Naive thymus-derived CD4-positive, alpha-beta T cell (primary cell): ENCODE measurements at regions not wholly inside any gene's neighbourhood (a gene's known extent, or its start where the extent isn't known, plus 50 kb on each side); places are given as distances from the start of the nearest gene placed in this dataset.
"Not testable (repeated sequence)": the region's sequence is repeated elsewhere in the genome, so short reads cannot be mapped to it uniquely, and the experiment has no call there.

Experiments
- ATAC-seq: fragments of 150-1000 bp; cut with Tn5 transposase; 2 replicates; pipeline ENCODE4 v1.10.0; 2021; ENCODE audit warnings: mild to moderate bottlenecking, moderate library complexity
- CTCF ChIA-PET: fragments of 350-600 bp; sonication (Branson Sonifier 250); formaldehyde crosslinking; loops from one replicate; lab custom pipeline; 2021; ENCODE audit warnings: antibody characterized with exemption; lab: Charles Lee
- POLR2A ChIA-PET: fragments of 350-600 bp; sonication (Branson Sonifier 250); formaldehyde crosslinking; loops from one replicate; lab custom pipeline; 2021; ENCODE audit warnings: antibody characterized with exemption, inconsistent platforms; lab: Charles Lee
- DNase-seq, 9 donors: peaks; one replicate each; pipeline versions ENCODE4 v3.0.0 to v3.0.0-alpha.2; 2020 to 2022; ENCODE audit warnings: mixed read lengths in 1 of 9
- H3K27ac ChIP-seq: one replicate; pipeline ENCODE4 v1.7.0; 2013; ENCODE audit warnings: mild to moderate bottlenecking, low read depth, low read length, moderate library complexity
- H3K27me3 ChIP-seq, 2 donors: one replicate each; pipeline ENCODE4 v1.7.0; 2013; ENCODE audit warnings: low read length in 2 of 2, mild to moderate bottlenecking in 2 of 2, moderate library complexity in 2 of 2; ENCODE audit not compliant: control insufficient read depth in 2 of 2, insufficient read depth in 2 of 2
- H3K36me3 ChIP-seq, 3 experiments: 1 replicate in 2 of 3; 2 replicates in 1 of 3; pipeline ENCODE4 v1.7.0; 2013; ENCODE audit warnings: low read length in 3 of 3, mild to moderate bottlenecking in 3 of 3, moderate library complexity in 1 of 3; ENCODE audit not compliant: insufficient read depth in 3 of 3, control insufficient read depth in 2 of 3
- H3K4me1 ChIP-seq, 2 donors: one replicate each; pipeline ENCODE4 v1.7.0; 2013; ENCODE audit warnings: low read length in 2 of 2, mild to moderate bottlenecking in 2 of 2, moderate library complexity in 1 of 2; ENCODE audit not compliant: control insufficient read depth in 2 of 2, insufficient read depth in 2 of 2
- H3K4me3 ChIP-seq: 2 replicates; pipeline ENCODE4 v1.7.0; 2013; ENCODE audit warnings: mild to moderate bottlenecking, low read length
- H3K9me3 ChIP-seq, 3 experiments: 1 replicate in 2 of 3; 2 replicates in 1 of 3; pipeline ENCODE4 v1.7.0; 2013; ENCODE audit warnings: low read length in 3 of 3; ENCODE audit not compliant: control insufficient read depth in 2 of 3
- H3K27ac Mint-ChIP-seq, 9 donors: one replicate each; pipeline ENCODE4 v1.8.0; 2020 to 2022; ENCODE audit warnings: mixed read lengths in 9 of 9, mild to moderate bottlenecking in 8 of 9, moderate library complexity in 5 of 9, inconsistent platforms in 2 of 9
- H3K27me3 Mint-ChIP-seq, 5 donors: one replicate each; pipeline ENCODE4 v1.8.0; 2021 to 2022; ENCODE audit warnings: mixed read lengths in 5 of 5, mild to moderate bottlenecking in 1 of 5
- H3K36me3 Mint-ChIP-seq, 5 donors: one replicate each; pipeline ENCODE4 v1.8.0; 2020 to 2022; ENCODE audit warnings: mixed read lengths in 5 of 5, mild to moderate bottlenecking in 3 of 5, inconsistent platforms in 1 of 5
- H3K4me1 Mint-ChIP-seq, 7 donors: one replicate each; pipeline ENCODE4 v1.8.0; 2020 to 2022; ENCODE audit warnings: mixed read lengths in 7 of 7, mild to moderate bottlenecking in 3 of 7, inconsistent platforms in 1 of 7
- H3K4me3 Mint-ChIP-seq, 10 donors: one replicate each; pipeline ENCODE4 v1.8.0; 2020 to 2022; ENCODE audit warnings: mild to moderate bottlenecking in 10 of 10, mixed read lengths in 10 of 10, moderate library complexity in 6 of 10, inconsistent platforms in 2 of 10
- H3K9me3 Mint-ChIP-seq, 11 donors: one replicate each; pipeline ENCODE4 v1.8.0; 2020 to 2022; ENCODE audit warnings: mixed read lengths in 11 of 11, mild to moderate bottlenecking in 4 of 11, inconsistent platforms in 1 of 11, moderate library complexity in 1 of 11
- intact Hi-C, 2 donors: fragments of 100-400 bp; cut with micrococcal nuclease; formaldehyde crosslinking; loops; one replicate each; pipeline ENCODE4 v1.15.1; 2023

DNA sequence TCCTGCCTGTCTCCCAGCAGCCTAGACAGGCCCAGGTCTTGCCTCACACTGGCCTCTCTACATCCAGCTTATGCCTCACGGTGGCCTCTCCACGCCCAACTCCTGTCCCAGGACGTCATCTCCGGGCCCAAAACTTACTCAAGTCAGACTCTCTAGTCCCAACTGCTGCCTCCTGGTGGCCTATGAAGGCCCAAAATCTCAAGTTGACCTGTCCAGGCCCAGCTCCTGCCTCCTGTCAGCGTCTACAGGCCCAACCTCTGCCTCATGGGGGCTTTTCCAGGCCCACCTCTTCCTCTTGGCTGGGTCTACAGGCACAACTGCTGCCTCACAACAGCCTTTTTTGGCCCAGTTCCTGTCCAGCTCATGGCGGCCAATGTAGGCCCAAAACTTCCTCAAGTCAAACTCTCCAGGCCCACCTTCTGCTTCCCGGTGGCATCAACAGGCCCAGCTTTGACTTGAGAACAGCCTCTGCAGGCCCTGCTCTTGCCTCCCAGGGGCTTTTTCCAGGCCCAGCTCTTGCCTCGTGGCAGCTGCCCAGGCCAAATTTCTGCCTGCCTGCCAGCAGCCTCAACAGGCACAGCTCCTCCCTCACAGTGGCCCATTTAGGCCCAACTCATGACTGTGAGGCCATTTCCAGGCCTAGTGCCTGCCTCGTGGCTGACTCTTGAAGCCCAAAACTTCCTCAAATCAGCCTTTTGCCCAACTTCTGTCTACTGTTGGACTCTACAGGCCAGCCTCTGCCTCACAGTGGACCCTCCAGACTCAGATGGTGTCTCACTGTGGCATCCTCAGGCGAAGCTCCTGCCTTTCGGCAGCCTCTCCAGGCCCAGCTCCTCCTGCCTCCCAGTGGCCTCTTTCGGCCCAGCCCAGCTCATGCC lies 89.8 kb upstream of the PRDM7 start:
- H3K27ac ChIP-seq, H3K27me3 Mint-ChIP-seq, H3K27me3 ChIP-seq, H3K27ac Mint-ChIP-seq, H3K4me1 Mint-ChIP-seq, intact Hi-C loops, POLR2A ChIA-PET, H3K36me3 Mint-ChIP-seq, ATAC-seq, H3K4me3 ChIP-seq, H3K4me3 Mint-ChIP-seq, H3K36me3 ChIP-seq, H3K9me3 ChIP-seq, CTCF ChIA-PET, DNase-seq, H3K9me3 Mint-ChIP-seq, H3K4me1 ChIP-seq: not testable (repeated sequence)

DNA sequence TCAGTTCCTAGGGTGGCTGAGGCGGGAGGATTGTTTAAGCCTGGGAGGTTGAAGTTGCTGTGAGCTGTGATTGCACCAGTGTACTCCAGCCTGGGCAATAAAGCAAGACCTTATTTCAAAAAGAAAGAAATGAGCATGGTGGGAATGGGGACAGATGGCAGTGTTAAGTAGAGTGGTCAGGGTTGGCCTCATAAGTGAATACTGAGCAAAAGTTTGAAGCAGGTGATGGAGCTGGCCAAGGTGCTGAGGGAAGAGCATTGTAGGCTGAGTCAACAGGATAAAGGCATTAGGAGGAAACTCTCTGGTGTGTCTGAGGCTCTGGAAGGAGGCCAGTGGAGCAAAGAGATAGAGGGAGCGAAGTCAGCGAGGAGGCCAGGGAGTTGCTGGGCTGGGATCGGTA lies 73.9 kb upstream of the PRDM7 start:
- H3K27me3 Mint-ChIP-seq, H3K27ac ChIP-seq, H3K9me3 Mint-ChIP-seq, H3K4me3 ChIP-seq, ATAC-seq, H3K36me3 Mint-ChIP-seq, intact Hi-C loops, H3K36me3 ChIP-seq, H3K27me3 ChIP-seq, POLR2A ChIA-PET, H3K27ac Mint-ChIP-seq, H3K4me3 Mint-ChIP-seq, CTCF ChIA-PET, H3K4me1 Mint-ChIP-seq, H3K9me3 ChIP-seq, DNase-seq, H3K4me1 ChIP-seq: not testable (repeated sequence)
